ENCODE measurements at regions not wholly inside any gene's neighbourhood (a gene's known extent, or its start where the extent isn't known, plus 50 kb on each side); places are given as distances from the start of the nearest gene placed in this dataset.

DNA sequence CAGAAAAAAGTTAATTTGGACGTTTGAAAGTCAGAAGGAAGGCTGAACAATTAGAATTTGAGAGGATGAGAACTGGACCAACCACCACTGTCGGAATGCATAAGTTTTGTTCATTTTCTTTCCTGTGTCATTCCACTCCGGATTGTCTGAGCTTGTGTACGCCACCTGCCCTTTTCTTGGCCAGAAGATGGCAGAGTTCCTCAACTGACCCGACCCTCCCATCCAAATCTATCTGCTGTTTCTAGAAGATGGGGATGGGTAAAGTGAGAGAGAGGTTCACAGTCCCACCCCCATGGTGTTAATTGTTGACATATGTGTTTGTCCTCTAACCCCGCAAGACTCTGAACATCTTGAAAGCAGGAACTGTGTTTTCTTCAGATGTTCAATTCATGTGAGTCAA, 388.0 kb downstream of the VRK1 start:
- CTCF ChIA-PET: interaction anchor here (0.7 to 1.7 kb wide), 4 partner anchors 8 to 1298 kb away, joined by 3 read pairs; no protein-coding TSS in a partner anchor

DNA sequence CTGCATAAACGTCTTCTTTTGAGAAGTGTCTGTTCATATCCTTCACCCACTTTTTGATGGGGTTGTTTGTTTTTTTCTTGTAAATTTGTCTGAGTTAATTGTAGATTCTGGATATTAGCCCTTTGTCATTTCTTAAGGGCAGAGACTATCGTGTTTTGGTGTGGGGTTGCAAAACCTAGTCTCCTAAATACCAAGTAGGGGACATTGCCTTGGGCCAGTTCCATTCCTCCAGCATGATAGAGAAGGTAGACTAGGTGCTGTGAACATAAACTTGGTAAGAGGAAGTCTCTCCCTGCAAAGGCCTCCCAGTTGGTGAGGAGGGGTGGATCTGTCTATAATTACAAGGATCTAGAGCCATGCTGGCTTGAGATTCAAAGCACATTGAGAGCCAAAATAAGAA, 390.7 kb downstream of the VRK1 start:
- no peaks in the 10 kb centered on the region for H3K36me3 ChIP-seq (ENCODE audit: control insufficient read depth in 2 of 2, insufficient read depth in 1 of 2, low read length in 2 of 2)
- H3K4me3 ChIP-seq (ENCODE audit: low read depth, low read length): no peak overlapping the region
- no peak overlapping the region for H3K27ac ChIP-seq (ENCODE audit: extremely low read depth, low read depth, low read length)
- no peaks in the 10 kb centered on the region for H3K4me1 ChIP-seq (ENCODE audit: control insufficient read depth, insufficient read depth, low read length)
- POLR2A ChIA-PET: no interaction called here
- TF ChIP-seq SP7 (tag by site-specific recombination; IDR thresholded peaks at IDR 0.05): no peak
- TF ChIP-seq ZNF169 (tag by site-specific recombination; IDR thresholded peaks at IDR 0.05): no peak
- no peak for TF ChIP-seq ZNF514 (tag by site-specific recombination; IDR thresholded peaks at IDR 0.05)
- TF ChIP-seq FEZF1 (tag by site-specific recombination; IDR thresholded peaks at IDR 0.05): no peak
- no peak for TF ChIP-seq ZNF19 (tag by site-specific recombination; IDR thresholded peaks at IDR 0.05; ENCODE audit: low read depth)
- TF ChIP-seq GLIS1 (tag by site-specific recombination; IDR thresholded peaks at IDR 0.05): no peak
- TF ChIP-seq ZNF510 (tag by site-specific recombination; IDR thresholded peaks at IDR 0.05; ENCODE audit: insufficient replicate concordance): no peak
- no peak for TF ChIP-seq ZNF544 (tag by site-specific recombination; IDR thresholded peaks at IDR 0.05)
- TF ChIP-seq ZNF239 (tag by site-specific recombination; IDR thresholded peaks at IDR 0.05): no peak
- TF ChIP-seq ZNF529 (tag by site-specific recombination; IDR thresholded peaks at IDR 0.05; ENCODE audit: insufficient replicate concordance): no peak
- TF ChIP-seq ZSCAN4 (tag by site-specific recombination; IDR thresholded peaks at IDR 0.05): no peak
- TF ChIP-seq, protein P1, sequence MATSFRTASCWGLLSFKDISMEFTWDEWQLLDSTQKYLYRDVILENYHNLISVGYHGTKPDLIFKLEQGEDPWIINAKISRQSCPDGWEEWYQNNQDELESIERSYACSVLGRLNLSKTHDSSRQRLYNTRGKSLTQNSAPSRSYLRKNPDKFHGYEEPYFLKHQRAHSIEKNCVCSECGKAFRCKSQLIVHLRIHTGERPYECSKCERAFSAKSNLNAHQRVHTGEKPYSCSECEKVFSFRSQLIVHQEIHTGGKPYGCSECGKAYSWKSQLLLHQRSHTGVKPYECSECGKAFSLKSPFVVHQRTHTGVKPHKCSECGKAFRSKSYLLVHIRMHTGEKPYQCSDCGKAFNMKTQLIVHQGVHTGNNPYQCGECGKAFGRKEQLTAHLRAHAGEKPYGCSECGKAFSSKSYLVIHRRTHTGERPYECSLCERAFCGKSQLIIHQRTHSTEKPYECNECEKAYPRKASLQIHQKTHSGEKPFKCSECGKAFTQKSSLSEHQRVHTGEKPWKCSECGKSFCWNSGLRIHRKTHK (tag by site-specific recombination; IDR thresholded peaks at IDR 0.05): no peak
- no peak for TF ChIP-seq ZNF76 (tag by site-specific recombination; IDR thresholded peaks at IDR 0.05; ENCODE audit: borderline replicate concordance, low read depth)
- no peaks in the 10 kb centered on the region for H3K9me3 ChIP-seq (ENCODE audit: control insufficient read depth, insufficient read depth, low read depth, low read length)
- CTCF ChIA-PET: no interaction called here

More for the DNA sequence above, 388.0 kb downstream of the VRK1 start:
- TF ChIP-seq ZNF654 (tag by site-specific recombination; IDR thresholded peaks at IDR 0.05; ENCODE audit: low read depth): peak; percentile 35
- no peak for TF ChIP-seq ZNF513 (tag by site-specific recombination; IDR thresholded peaks at IDR 0.05)
- TF ChIP-seq, protein P2, sequence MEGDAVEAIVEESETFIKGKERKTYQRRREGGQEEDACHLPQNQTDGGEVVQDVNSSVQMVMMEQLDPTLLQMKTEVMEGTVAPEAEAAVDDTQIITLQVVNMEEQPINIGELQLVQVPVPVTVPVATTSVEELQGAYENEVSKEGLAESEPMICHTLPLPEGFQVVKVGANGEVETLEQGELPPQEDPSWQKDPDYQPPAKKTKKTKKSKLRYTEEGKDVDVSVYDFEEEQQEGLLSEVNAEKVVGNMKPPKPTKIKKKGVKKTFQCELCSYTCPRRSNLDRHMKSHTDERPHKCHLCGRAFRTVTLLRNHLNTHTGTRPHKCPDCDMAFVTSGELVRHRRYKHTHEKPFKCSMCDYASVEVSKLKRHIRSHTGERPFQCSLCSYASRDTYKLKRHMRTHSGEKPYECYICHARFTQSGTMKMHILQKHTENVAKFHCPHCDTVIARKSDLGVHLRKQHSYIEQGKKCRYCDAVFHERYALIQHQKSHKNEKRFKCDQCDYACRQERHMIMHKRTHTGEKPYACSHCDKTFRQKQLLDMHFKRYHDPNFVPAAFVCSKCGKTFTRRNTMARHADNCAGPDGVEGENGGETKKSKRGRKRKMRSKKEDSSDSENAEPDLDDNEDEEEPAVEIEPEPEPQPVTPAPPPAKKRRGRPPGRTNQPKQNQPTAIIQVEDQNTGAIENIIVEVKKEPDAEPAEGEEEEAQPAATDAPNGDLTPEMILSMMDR (tag by site-specific recombination; IDR thresholded peaks at IDR 0.05): 0 out of 2 replicates have a peak, but pooled peaks have one; percentile 8
- Histone ChIP-seq H3K9me3 (ENCODE audit: control insufficient read depth, insufficient read depth, low read depth, low read length) (no peaks in the 10 kb centered on the region), H3K36me3 (ENCODE audit: control insufficient read depth in 2 of 2, insufficient read depth in 1 of 2, low read length in 2 of 2) (no peaks in the 10 kb centered on the region), H3K27ac (ENCODE audit: extremely low read depth, low read depth, low read length) (no peak overlapping the region), H3K4me3 (ENCODE audit: low read depth, low read length) (no peak overlapping the region), H3K4me1 (ENCODE audit: control insufficient read depth, insufficient read depth, low read length) (no peaks in the 10 kb centered on the region)
- POLR2A ChIA-PET: no interaction called here

DNA sequence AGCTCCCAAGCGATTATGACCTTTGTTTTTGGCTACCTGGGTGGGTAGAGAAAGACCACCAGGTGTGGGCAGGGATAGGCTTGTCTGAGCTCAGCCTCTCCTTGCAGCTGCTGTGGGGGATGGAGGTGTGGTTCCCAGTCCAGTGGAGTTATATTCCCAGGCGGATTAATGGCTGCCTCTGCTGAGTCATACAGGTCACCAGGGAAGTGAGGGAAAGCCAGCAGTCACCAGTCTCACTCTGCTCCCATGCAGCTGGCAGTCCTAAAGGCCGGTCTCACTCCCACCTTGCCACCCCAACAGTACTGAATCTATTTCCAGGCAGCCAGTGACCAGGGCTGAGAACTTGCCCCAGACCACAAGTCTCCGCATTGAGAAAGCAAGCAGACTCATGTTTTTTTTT, 399.2 kb downstream of the VRK1 start:
- Histone ChIP-seq H3K9me3 (ENCODE audit: control insufficient read depth, insufficient read depth, low read depth, low read length) (no peaks in the 10 kb centered on the region), H3K36me3 (ENCODE audit: control insufficient read depth in 2 of 2, insufficient read depth in 1 of 2, low read length in 2 of 2) (no peaks in the 10 kb centered on the region), H3K4me1 (ENCODE audit: control insufficient read depth, insufficient read depth, low read length) (no peaks in the 10 kb centered on the region), H3K27ac (ENCODE audit: extremely low read depth, low read depth, low read length) (no peak overlapping the region), H3K4me3 (ENCODE audit: low read depth, low read length) (no peak overlapping the region)
- POLR2A ChIA-PET: no interaction called here
- CTCF ChIA-PET: no interaction called here
- TF ChIP-seq ZNF518A (tag by site-specific recombination; conservative IDR thresholded peaks at IDR 0.05; ENCODE audit: low read depth): no peak
- TF ChIP-seq ZNF776 (tag by site-specific recombination; IDR thresholded peaks at IDR 0.05; ENCODE audit: borderline replicate concordance): no peak
